ENCODE measurements at regions not wholly inside any gene's neighbourhood (a gene's known extent, or its start where the extent isn't known, plus 50 kb on each side); places are given as distances from the start of the nearest gene placed in this dataset.

- no peak for ATAC-seq (ENCODE audit: insufficient read depth, low read depth)
- Histone ChIP-seq H3K4me3 (ENCODE audit: low read depth in 1 of 2, low read length in 2 of 2) (no peak overlapping the region), H3K27ac (ENCODE audit: low read length) (no peak overlapping the region), H3K9me3 (ENCODE audit: insufficient read depth, low read length, severe bottlenecking) (no peaks in the 10 kb centered on the region), H3K4me2 (ENCODE audit: insufficient read depth, low read length) (no peak overlapping the region), H3K79me2 (ENCODE audit: insufficient read depth, low read length) (no peaks in the 10 kb centered on the region), H4K20me1 (ENCODE audit: insufficient read depth, low read length) (no peaks in the 10 kb centered on the region), H3K4me1 (ENCODE audit: insufficient read depth, low read length) (no peaks in the 10 kb centered on the region), H2AFZ (ENCODE audit: low read depth, low read length) (no peak overlapping the region), H3K36me3 (ENCODE audit: insufficient read depth, low read length) (no peaks in the 10 kb centered on the region), H3K27me3 (ENCODE audit: insufficient read depth, low read length, poor library complexity) (no peaks in the 10 kb centered on the region), H3K9ac (ENCODE audit: low read depth, low read length) (no peak overlapping the region)
- DNase-seq: no peak
- TF ChIP-seq CTCF (IDR thresholded peaks at IDR 0.05; ENCODE audit: borderline replicate concordance, extremely low read depth, low read length, poor library complexity, severe bottlenecking) (no peak), EZH2 (IDR thresholded peaks at IDR 0.05; ENCODE audit: borderline replicate concordance, low read depth, low read length, severe bottlenecking) (no peak)
These were observed 130.2 kb downstream of the SAMD9 start for GRCh38 chr7:92987538-92987937.

- ATAC-seq (ENCODE audit: insufficient read depth, low read depth) (no peak), DNase-seq (no peak)
- H3K4me3 ChIP-seq (ENCODE audit: low read depth in 1 of 2, low read length in 2 of 2): no peak overlapping the region
- no peak overlapping the region for H3K9ac ChIP-seq (ENCODE audit: low read depth, low read length)
- no peak overlapping the region for H3K27ac ChIP-seq (ENCODE audit: low read length)
- H3K27me3 ChIP-seq (ENCODE audit: insufficient read depth, low read length, poor library complexity): no peaks in the 10 kb centered on the region
- H3K79me2 ChIP-seq (ENCODE audit: insufficient read depth, low read length): no peaks in the 10 kb centered on the region
- no peaks in the 10 kb centered on the region for H3K36me3 ChIP-seq (ENCODE audit: insufficient read depth, low read length)
- H3K4me2 ChIP-seq (ENCODE audit: insufficient read depth, low read length): no peak overlapping the region
- TF ChIP-seq CTCF (IDR thresholded peaks at IDR 0.05; ENCODE audit: borderline replicate concordance, extremely low read depth, low read length, poor library complexity, severe bottlenecking) (no peak), EZH2 (IDR thresholded peaks at IDR 0.05; ENCODE audit: borderline replicate concordance, low read depth, low read length, severe bottlenecking) (no peak)
- H3K9me3 ChIP-seq (ENCODE audit: insufficient read depth, low read length, severe bottlenecking): no peaks in the 10 kb centered on the region
- H3K4me1 ChIP-seq (ENCODE audit: insufficient read depth, low read length): no peaks in the 10 kb centered on the region
- no peaks in the 10 kb centered on the region for H4K20me1 ChIP-seq (ENCODE audit: insufficient read depth, low read length)
- H2AFZ ChIP-seq (ENCODE audit: low read depth, low read length): no peak overlapping the region
These were observed 130.7 kb downstream of the SAMD9 start for GRCh38 chr7:92987095-92987494.

GRCh38 chr7:92982928-92983327, 134.9 kb downstream of the SAMD9 start:
- DNase-seq (no peak), ATAC-seq (ENCODE audit: insufficient read depth, low read depth) (no peak)
- no peak for TF ChIP-seq CTCF (IDR thresholded peaks at IDR 0.05; ENCODE audit: borderline replicate concordance, extremely low read depth, low read length, poor library complexity, severe bottlenecking)
- no peak for TF ChIP-seq EZH2 (IDR thresholded peaks at IDR 0.05; ENCODE audit: borderline replicate concordance, low read depth, low read length, severe bottlenecking)
- H3K36me3 ChIP-seq (ENCODE audit: insufficient read depth, low read length): no peaks in the 10 kb centered on the region
- no peaks in the 10 kb centered on the region for H3K79me2 ChIP-seq (ENCODE audit: insufficient read depth, low read length)
- H3K9me3 ChIP-seq (ENCODE audit: insufficient read depth, low read length, severe bottlenecking): no peaks in the 10 kb centered on the region
- H3K4me1 ChIP-seq (ENCODE audit: insufficient read depth, low read length): no peaks in the 10 kb centered on the region
- H3K4me2 ChIP-seq (ENCODE audit: insufficient read depth, low read length): no peak overlapping the region
- H3K27ac ChIP-seq (ENCODE audit: low read length): no peak overlapping the region
- H3K4me3 ChIP-seq (ENCODE audit: low read depth in 1 of 2, low read length in 2 of 2): no peak overlapping the region
- H2AFZ ChIP-seq (ENCODE audit: low read depth, low read length): no peak overlapping the region
- H3K27me3 ChIP-seq (ENCODE audit: insufficient read depth, low read length, poor library complexity): no peaks in the 10 kb centered on the region
- no peaks in the 10 kb centered on the region for H4K20me1 ChIP-seq (ENCODE audit: insufficient read depth, low read length)
- no peak overlapping the region for H3K9ac ChIP-seq (ENCODE audit: low read depth, low read length)

- ATAC-seq (ENCODE audit: insufficient read depth, low read depth): no peak
- no peaks in the 10 kb centered on the region for H3K79me2 ChIP-seq (ENCODE audit: insufficient read depth, low read length)
- H3K27me3 ChIP-seq (ENCODE audit: insufficient read depth, low read length, poor library complexity): no peaks in the 10 kb centered on the region
- no peak for TF ChIP-seq CTCF (IDR thresholded peaks at IDR 0.05; ENCODE audit: borderline replicate concordance, extremely low read depth, low read length, poor library complexity, severe bottlenecking)
- H3K4me2 ChIP-seq (ENCODE audit: insufficient read depth, low read length): no peak overlapping the region
- no peak overlapping the region for H3K4me3 ChIP-seq (ENCODE audit: low read depth in 1 of 2, low read length in 2 of 2)
- no peak overlapping the region for H3K27ac ChIP-seq (ENCODE audit: low read length)
- H2AFZ ChIP-seq (ENCODE audit: low read depth, low read length): no peak overlapping the region
- peaks cover 7% of the 10 kb centered on the region for H3K4me1 ChIP-seq (ENCODE audit: insufficient read depth, low read length)
- peaks cover 8% of the 10 kb centered on the region for H3K9me3 ChIP-seq (ENCODE audit: insufficient read depth, low read length, severe bottlenecking)
- H3K9ac ChIP-seq (ENCODE audit: low read depth, low read length): no peak overlapping the region
- no peaks in the 10 kb centered on the region for H4K20me1 ChIP-seq (ENCODE audit: insufficient read depth, low read length)
- H3K36me3 ChIP-seq (ENCODE audit: insufficient read depth, low read length): no peaks in the 10 kb centered on the region
- DNase-seq: no peak
These were observed 140.6 kb upstream of the CDK6 start for GRCh38 chr7:92976931-92977330.
